GM21381 (cell line): ENCODE measurements at regions not wholly inside any gene's neighbourhood (a gene's known extent, or its start where the extent isn't known, plus 50 kb on each side); places are given as distances from the start of the nearest gene placed in this dataset.

Experiments
- ATAC-seq: cut with Tn5 transposase; IDR thresholded peaks from one replicate; pipeline ENCODE4 v1.9.1; 2021; ENCODE audit warnings: mild to moderate bottlenecking, moderate library complexity; ENCODE audit not compliant: unreplicated experiment

- no peak for ATAC-seq
Observed at GRCh38 chr2:144597388-144597787, 77.5 kb upstream of the ZEB2 start.

GRCh38 chr2:144596073-144596871 is 76.4 kb upstream of the ZEB2 start:
- ATAC-seq: peak; percentile 87

GRCh38 chr2:144595686-144596072 is 75.8 kb upstream of the ZEB2 start:
- ATAC-seq: no peak

GRCh38 chr2:144595279-144595678 is 75.4 kb upstream of the ZEB2 start:
- ATAC-seq: no peak

GRCh38 chr2:144593803-144594202 is 73.9 kb upstream of the ZEB2 start:
- ATAC-seq: no peak

GRCh38 chr2:144592500-144593256 is 72.8 kb upstream of the ZEB2 start:
- ATAC-seq: no peak

- ATAC-seq: no peak
Observed at GRCh38 chr2:144587306-144587705, 67.4 kb upstream of the ZEB2 start.

GRCh38 chr2:144586476-144586875 is 66.6 kb upstream of the ZEB2 start:
- ATAC-seq: no peak

- no peak for ATAC-seq
Observed at GRCh38 chr2:144583741-144584453, 64.0 kb upstream of the ZEB2 start.

- no peak for ATAC-seq
Observed at GRCh38 chr2:144583381-144583729, 63.4 kb upstream of the ZEB2 start.

GRCh38 chr2:144582651-144583380 is 62.9 kb upstream of the ZEB2 start:
- ATAC-seq: no peak

- no peak for ATAC-seq
Observed at GRCh38 chr2:144580521-144581161, 60.7 kb upstream of the ZEB2 start.

- ATAC-seq: no peak
Observed at GRCh38 chr2:144579556-144579955, 59.6 kb upstream of the ZEB2 start.

GRCh38 chr2:144578099-144578498 is 58.2 kb upstream of the ZEB2 start:
- ATAC-seq: no peak

- ATAC-seq: peak; percentile 70
Observed at GRCh38 chr2:144572977-144573376, 53.1 kb upstream of the ZEB2 start.

- ATAC-seq: no peak
Observed at GRCh38 chr2:144571770-144572169, 51.9 kb upstream of the ZEB2 start.

- no peak for ATAC-seq
Observed at GRCh38 chr2:144570566-144570965, 50.6 kb upstream of the ZEB2 start.
